ENCODE measurements at regions not wholly inside any gene's neighbourhood (a gene's known extent, or its start where the extent isn't known, plus 50 kb on each side); places are given as distances from the start of the nearest gene placed in this dataset.

DNA sequence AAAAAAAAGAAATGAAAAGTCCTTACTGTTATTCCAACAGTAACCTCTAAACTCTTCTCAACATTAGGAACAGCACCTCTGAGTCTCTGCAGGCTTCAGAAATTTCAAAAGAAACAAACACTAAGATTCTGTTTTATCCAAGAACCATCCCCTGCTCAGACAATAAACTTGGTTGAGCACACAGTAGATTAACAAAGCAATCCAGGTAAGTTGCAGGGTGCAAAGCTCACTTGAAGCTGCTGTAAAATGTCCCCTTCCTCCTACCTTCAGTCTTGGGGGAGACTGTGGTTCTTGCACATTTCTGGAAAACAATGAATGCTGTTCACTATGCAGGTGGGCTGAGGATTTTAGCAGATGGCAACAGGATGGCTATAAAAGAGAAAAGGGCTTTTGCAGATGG is 484.1 kb downstream of the IGSF11 start:
- Histone ChIP-seq H3K9me3 (replicated peaks) (no peaks in the 10 kb centered on the region), H3K27me3 (ENCODE audit: low read depth) (no peaks in the 10 kb centered on the region), H3K36me3 (no peaks in the 10 kb centered on the region), H3K4me3 (no peak overlapping the region), H3K4me1 (no peaks in the 10 kb centered on the region), H3K27ac (replicated peaks) (no peak overlapping the region)
- no peak for TF ChIP-seq CTCF (IDR thresholded peaks at IDR 0.05; ENCODE audit: borderline replicate concordance)
- intact Hi-C loops (cut with micrococcal nuclease): no loop called here
- no peak for DNase-seq

GRCh38 chr3:118554148-118554838 is 480.4 kb downstream of the IGSF11 start:
- no peak for TF ChIP-seq CTCF (IDR thresholded peaks at IDR 0.05; ENCODE audit: borderline replicate concordance)
- Histone ChIP-seq H3K9me3 (replicated peaks) (no peaks in the 10 kb centered on the region), H3K4me1 (no peaks in the 10 kb centered on the region), H3K36me3 (no peaks in the 10 kb centered on the region), H3K4me3 (no peak overlapping the region), H3K27ac (replicated peaks) (no peak overlapping the region), H3K27me3 (ENCODE audit: low read depth) (no peaks in the 10 kb centered on the region)
- intact Hi-C loops (cut with micrococcal nuclease): no loop called here
- DNase-seq: no peak

DNA sequence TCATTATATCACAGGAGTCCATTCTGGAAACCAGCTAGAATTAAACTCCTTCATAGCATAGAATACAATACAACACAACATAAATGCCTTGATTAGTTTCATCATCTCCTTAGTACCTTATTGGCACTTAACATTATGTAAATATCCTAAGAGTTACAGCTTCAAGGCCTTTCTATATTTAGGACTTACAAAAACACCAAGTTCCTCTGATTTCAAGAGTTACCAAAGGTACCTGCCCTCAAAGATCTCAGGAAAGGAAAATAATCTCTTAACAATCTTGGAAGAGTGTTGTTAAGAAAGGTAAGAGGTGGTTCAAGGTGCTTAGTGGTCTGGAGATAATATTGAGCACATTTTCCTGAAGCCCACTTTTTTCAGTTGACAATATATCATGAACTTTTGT is 477.7 kb downstream of the IGSF11 start:
- no peak overlapping the region for H3K27ac ChIP-seq (replicated peaks)
- H3K36me3 ChIP-seq: no peaks in the 10 kb centered on the region
- no peak for TF ChIP-seq CTCF (IDR thresholded peaks at IDR 0.05; ENCODE audit: borderline replicate concordance)
- no peaks in the 10 kb centered on the region for H3K9me3 ChIP-seq (replicated peaks)
- H3K4me3 ChIP-seq: no peak overlapping the region
- intact Hi-C loops (cut with micrococcal nuclease): no loop called here
- DNase-seq: no peak
- no peaks in the 10 kb centered on the region for H3K27me3 ChIP-seq (ENCODE audit: low read depth)
- H3K4me1 ChIP-seq: no peaks in the 10 kb centered on the region

- DNase-seq: no peak
- Histone ChIP-seq H3K27ac (replicated peaks) (no peak overlapping the region), H3K4me1 (no peaks in the 10 kb centered on the region), H3K36me3 (no peaks in the 10 kb centered on the region), H3K27me3 (ENCODE audit: low read depth) (no peaks in the 10 kb centered on the region), H3K9me3 (replicated peaks) (no peaks in the 10 kb centered on the region), H3K4me3 (no peak overlapping the region)
- no peak for TF ChIP-seq CTCF (IDR thresholded peaks at IDR 0.05; ENCODE audit: borderline replicate concordance)
- intact Hi-C loops (cut with micrococcal nuclease): no loop called here
Observed at GRCh38 chr3:118557513-118557912, 477.1 kb downstream of the IGSF11 start.

GRCh38 chr3:118559286-118559685 is 475.4 kb downstream of the IGSF11 start:
- Histone ChIP-seq H3K9me3 (replicated peaks) (no peaks in the 10 kb centered on the region), H3K36me3 (no peaks in the 10 kb centered on the region), H3K27ac (replicated peaks) (no peak overlapping the region), H3K4me3 (no peak overlapping the region), H3K27me3 (ENCODE audit: low read depth) (no peaks in the 10 kb centered on the region), H3K4me1 (no peaks in the 10 kb centered on the region)
- TF ChIP-seq CTCF (IDR thresholded peaks at IDR 0.05; ENCODE audit: borderline replicate concordance): no peak
- no peak for DNase-seq
- intact Hi-C loops (cut with micrococcal nuclease): no loop called here
